ENCODE measurements at regions not wholly inside any gene's neighbourhood (a gene's known extent, or its start where the extent isn't known, plus 50 kb on each side); places are given as distances from the start of the nearest gene placed in this dataset.

GRCh38 chr2:181367411-181367810, 89.8 kb upstream of the ITGA4 start:
- H3K4me1 ChIP-seq (ENCODE audit: low read length): peaks cover 10% of the 10 kb centered on the region
- H3K27me3 ChIP-seq (ENCODE audit: low read depth, low read length): no peaks in the 10 kb centered on the region
- H3K9ac ChIP-seq (ENCODE audit: low read length): no peak overlapping the region
- no peak overlapping the region for H3K27ac ChIP-seq (ENCODE audit: low read length)
- no peaks in the 10 kb centered on the region for H3K9me3 ChIP-seq (ENCODE audit: insufficient read depth, low read length)
- no peak overlapping the region for H3K4me2 ChIP-seq (ENCODE audit: low read length)
- no peaks in the 10 kb centered on the region for H4K20me1 ChIP-seq (ENCODE audit: insufficient read depth, low read length)
- H2AFZ ChIP-seq (ENCODE audit: low read depth, low read length): no peak overlapping the region
- H3K4me3 ChIP-seq (ENCODE audit: low read length): no peak overlapping the region
- H3K36me3 ChIP-seq (replicated peaks; ENCODE audit: low read depth, low read length): no peaks in the 10 kb centered on the region
- TF ChIP-seq CTCF (IDR thresholded peaks at IDR 0.05; ENCODE audit: low read depth, low read length) (no peak), EZH2phosphoT487 (IDR thresholded peaks at IDR 0.05; ENCODE audit: low read depth) (no peak)
- no peaks in the 10 kb centered on the region for H3K79me2 ChIP-seq (ENCODE audit: low read length)

GRCh38 chr2:181367906-181368435, 89.2 kb upstream of the ITGA4 start:
- H3K9me3 ChIP-seq (ENCODE audit: insufficient read depth, low read length): no peaks in the 10 kb centered on the region
- H4K20me1 ChIP-seq (ENCODE audit: insufficient read depth, low read length): no peaks in the 10 kb centered on the region
- peaks cover 4% of the 10 kb centered on the region for H3K4me1 ChIP-seq (ENCODE audit: low read length)
- H3K27ac ChIP-seq (ENCODE audit: low read length): no peak overlapping the region
- no peak overlapping the region for H3K4me2 ChIP-seq (ENCODE audit: low read length)
- no peaks in the 10 kb centered on the region for H3K36me3 ChIP-seq (replicated peaks; ENCODE audit: low read depth, low read length)
- no peak overlapping the region for H3K4me3 ChIP-seq (ENCODE audit: low read length)
- no peak overlapping the region for H2AFZ ChIP-seq (ENCODE audit: low read depth, low read length)
- no peak overlapping the region for H3K9ac ChIP-seq (ENCODE audit: low read length)
- TF ChIP-seq EZH2phosphoT487 (IDR thresholded peaks at IDR 0.05; ENCODE audit: low read depth) (no peak), CTCF (IDR thresholded peaks at IDR 0.05; ENCODE audit: low read depth, low read length) (no peak)
- H3K27me3 ChIP-seq (ENCODE audit: low read depth, low read length): no peaks in the 10 kb centered on the region
- H3K79me2 ChIP-seq (ENCODE audit: low read length): no peaks in the 10 kb centered on the region

- TF ChIP-seq EZH2phosphoT487 (IDR thresholded peaks at IDR 0.05; ENCODE audit: low read depth): no peak
- TF ChIP-seq CTCF (IDR thresholded peaks at IDR 0.05; ENCODE audit: low read depth, low read length): no peak
- no peaks in the 10 kb centered on the region for H3K36me3 ChIP-seq (replicated peaks; ENCODE audit: low read depth, low read length)
- no peaks in the 10 kb centered on the region for H4K20me1 ChIP-seq (ENCODE audit: insufficient read depth, low read length)
- no peak overlapping the region for H2AFZ ChIP-seq (ENCODE audit: low read depth, low read length)
- H3K9me3 ChIP-seq (ENCODE audit: insufficient read depth, low read length): no peaks in the 10 kb centered on the region
- H3K27ac ChIP-seq (ENCODE audit: low read length): no peak overlapping the region
- H3K9ac ChIP-seq (ENCODE audit: low read length): no peak overlapping the region
- peaks cover 7% of the 10 kb centered on the region for H3K4me1 ChIP-seq (ENCODE audit: low read length)
- no peaks in the 10 kb centered on the region for H3K79me2 ChIP-seq (ENCODE audit: low read length)
- H3K27me3 ChIP-seq (ENCODE audit: low read depth, low read length): no peaks in the 10 kb centered on the region
- H3K4me2 ChIP-seq (ENCODE audit: low read length): no peak overlapping the region
- no peak overlapping the region for H3K4me3 ChIP-seq (ENCODE audit: low read length)
Observed at GRCh38 chr2:181370126-181370525, 87.1 kb upstream of the ITGA4 start.

- Histone ChIP-seq H3K9me3 (ENCODE audit: insufficient read depth, low read length) (no peaks in the 10 kb centered on the region), H4K20me1 (ENCODE audit: insufficient read depth, low read length) (no peaks in the 10 kb centered on the region), H3K4me2 (ENCODE audit: low read length) (no peak overlapping the region), H2AFZ (ENCODE audit: low read depth, low read length) (no peak overlapping the region), H3K9ac (ENCODE audit: low read length) (no peak overlapping the region), H3K27me3 (ENCODE audit: low read depth, low read length) (no peaks in the 10 kb centered on the region), H3K4me1 (ENCODE audit: low read length) (peaks cover 17% of the 10 kb centered on the region), H3K36me3 (replicated peaks; ENCODE audit: low read depth, low read length) (no peaks in the 10 kb centered on the region), H3K4me3 (ENCODE audit: low read length) (no peak overlapping the region), H3K27ac (ENCODE audit: low read length) (no peak overlapping the region), H3K79me2 (ENCODE audit: low read length) (no peaks in the 10 kb centered on the region)
- TF ChIP-seq EZH2phosphoT487 (IDR thresholded peaks at IDR 0.05; ENCODE audit: low read depth): no peak
Observed at GRCh38 chr2:181371195-181371594, 86.0 kb upstream of the ITGA4 start.
